GM23338 (cell line): ENCODE measurements at regions not wholly inside any gene's neighbourhood (a gene's known extent, or its start where the extent isn't known, plus 50 kb on each side); places are given as distances from the start of the nearest gene placed in this dataset.

Experiments
- EZH2 ChIP-seq: fragments of 200-600 bp; sonication (generic); IDR thresholded peaks from one replicate; pipeline ENCODE4 v1.8.0; 2017; ENCODE audit warnings: antibody characterized with exemption, mild to moderate bottlenecking, low read depth; ENCODE audit not compliant: unreplicated experiment
- EZH2phosphoT487 ChIP-seq: fragments of 200-600 bp; sonication (generic); IDR thresholded peaks from one replicate; pipeline ENCODE4 v1.8.1; 2018; ENCODE audit warnings: antibody characterized with exemption; ENCODE audit not compliant: unreplicated experiment
- JUNB ChIP-seq: IDR thresholded peaks from one replicate; pipeline ENCODE4 v1.6.1; 2016; ENCODE audit warnings: antibody characterized with exemption; ENCODE audit not compliant: unreplicated experiment
- POLR2AphosphoS5 ChIP-seq: IDR thresholded peaks from 2 replicates; pipeline ENCODE4 v1.6.1; 2016; ENCODE audit warnings: antibody characterized with exemption, low read depth
- ZNF114 ChIP-seq: fragments of 250-450 bp; sonication (Bioruptor Pico); IDR thresholded peaks from 2 replicates; pipeline ENCODE4 v1.5.0; 2020; ENCODE audit warnings: mild to moderate bottlenecking, moderate library complexity
- TF ChIP-seq, protein P1 (sequence below), 2 experiments: fragments of 200-600 bp in 1 of 2; sonication (generic) in 1 of 2; conservative IDR thresholded peaks; 2 replicates each; pipeline versions ENCODE4 v1.5.1 to v1.6.1; 2016 to 2017; ENCODE audit warnings: antibody characterized with exemption in 2 of 2, low read depth in 2 of 2, mild to moderate bottlenecking in 2 of 2, moderate library complexity in 1 of 2
- TF ChIP-seq, protein P2 (sequence below): IDR thresholded peaks from one replicate; pipeline ENCODE4 v1.6.1; 2018; ENCODE audit warnings: antibody characterized with exemption; ENCODE audit not compliant: unreplicated experiment

DNA sequence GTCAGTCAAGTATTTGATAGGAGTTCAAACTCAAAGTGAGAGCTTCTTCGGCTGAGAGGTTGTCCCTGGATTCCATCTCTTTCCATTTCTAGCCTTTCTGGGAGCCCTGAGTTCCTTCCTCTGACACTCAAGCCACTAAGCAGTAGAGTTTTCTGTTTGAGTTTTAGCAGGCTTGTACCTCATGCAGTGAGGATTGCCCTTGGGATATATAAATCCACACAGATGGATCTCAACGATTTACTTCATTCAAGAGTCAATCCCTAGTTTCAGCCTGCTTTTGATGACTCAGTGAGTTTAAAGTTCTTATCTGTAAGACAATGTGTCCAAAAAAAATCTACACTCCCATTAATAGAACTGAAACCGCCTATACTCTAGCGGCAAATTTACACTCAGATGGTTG lies 2240.9 kb upstream of the WWC1 start:
- no peak for TF ChIP-seq EZH2phosphoT487
- TF ChIP-seq, protein P1, sequence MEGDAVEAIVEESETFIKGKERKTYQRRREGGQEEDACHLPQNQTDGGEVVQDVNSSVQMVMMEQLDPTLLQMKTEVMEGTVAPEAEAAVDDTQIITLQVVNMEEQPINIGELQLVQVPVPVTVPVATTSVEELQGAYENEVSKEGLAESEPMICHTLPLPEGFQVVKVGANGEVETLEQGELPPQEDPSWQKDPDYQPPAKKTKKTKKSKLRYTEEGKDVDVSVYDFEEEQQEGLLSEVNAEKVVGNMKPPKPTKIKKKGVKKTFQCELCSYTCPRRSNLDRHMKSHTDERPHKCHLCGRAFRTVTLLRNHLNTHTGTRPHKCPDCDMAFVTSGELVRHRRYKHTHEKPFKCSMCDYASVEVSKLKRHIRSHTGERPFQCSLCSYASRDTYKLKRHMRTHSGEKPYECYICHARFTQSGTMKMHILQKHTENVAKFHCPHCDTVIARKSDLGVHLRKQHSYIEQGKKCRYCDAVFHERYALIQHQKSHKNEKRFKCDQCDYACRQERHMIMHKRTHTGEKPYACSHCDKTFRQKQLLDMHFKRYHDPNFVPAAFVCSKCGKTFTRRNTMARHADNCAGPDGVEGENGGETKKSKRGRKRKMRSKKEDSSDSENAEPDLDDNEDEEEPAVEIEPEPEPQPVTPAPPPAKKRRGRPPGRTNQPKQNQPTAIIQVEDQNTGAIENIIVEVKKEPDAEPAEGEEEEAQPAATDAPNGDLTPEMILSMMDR (conservative IDR thresholded peaks at IDR 0.05; ENCODE audit: low read depth in 2 of 2), result no peak
- no peak for TF ChIP-seq POLR2AphosphoS5
- TF ChIP-seq EZH2, result no peak
- TF ChIP-seq, protein P2, sequence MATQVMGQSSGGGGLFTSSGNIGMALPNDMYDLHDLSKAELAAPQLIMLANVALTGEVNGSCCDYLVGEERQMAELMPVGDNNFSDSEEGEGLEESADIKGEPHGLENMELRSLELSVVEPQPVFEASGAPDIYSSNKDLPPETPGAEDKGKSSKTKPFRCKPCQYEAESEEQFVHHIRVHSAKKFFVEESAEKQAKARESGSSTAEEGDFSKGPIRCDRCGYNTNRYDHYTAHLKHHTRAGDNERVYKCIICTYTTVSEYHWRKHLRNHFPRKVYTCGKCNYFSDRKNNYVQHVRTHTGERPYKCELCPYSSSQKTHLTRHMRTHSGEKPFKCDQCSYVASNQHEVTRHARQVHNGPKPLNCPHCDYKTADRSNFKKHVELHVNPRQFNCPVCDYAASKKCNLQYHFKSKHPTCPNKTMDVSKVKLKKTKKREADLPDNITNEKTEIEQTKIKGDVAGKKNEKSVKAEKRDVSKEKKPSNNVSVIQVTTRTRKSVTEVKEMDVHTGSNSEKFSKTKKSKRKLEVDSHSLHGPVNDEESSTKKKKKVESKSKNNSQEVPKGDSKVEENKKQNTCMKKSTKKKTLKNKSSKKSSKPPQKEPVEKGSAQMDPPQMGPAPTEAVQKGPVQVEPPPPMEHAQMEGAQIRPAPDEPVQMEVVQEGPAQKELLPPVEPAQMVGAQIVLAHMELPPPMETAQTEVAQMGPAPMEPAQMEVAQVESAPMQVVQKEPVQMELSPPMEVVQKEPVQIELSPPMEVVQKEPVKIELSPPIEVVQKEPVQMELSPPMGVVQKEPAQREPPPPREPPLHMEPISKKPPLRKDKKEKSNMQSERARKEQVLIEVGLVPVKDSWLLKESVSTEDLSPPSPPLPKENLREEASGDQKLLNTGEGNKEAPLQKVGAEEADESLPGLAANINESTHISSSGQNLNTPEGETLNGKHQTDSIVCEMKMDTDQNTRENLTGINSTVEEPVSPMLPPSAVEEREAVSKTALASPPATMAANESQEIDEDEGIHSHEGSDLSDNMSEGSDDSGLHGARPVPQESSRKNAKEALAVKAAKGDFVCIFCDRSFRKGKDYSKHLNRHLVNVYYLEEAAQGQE, result no peak
- TF ChIP-seq ZNF114 (CRISPR knock-in tag), result no peak
- TF ChIP-seq JUNB, result no peak
